ENCODE measurements at regions not wholly inside any gene's neighbourhood (a gene's known extent, or its start where the extent isn't known, plus 50 kb on each side); places are given as distances from the start of the nearest gene placed in this dataset.
A peak's percentile ranks its signal among the peaks of the same experiment; 100 is the strongest.

- H3K4me1 ChIP-seq (ENCODE audit: insufficient read depth) = peaks cover 4% of the 10 kb centered on the region; the same call in 1 of the 2 replicates
- no peaks in the 10 kb centered on the region for H3K27me3 ChIP-seq (ENCODE audit: insufficient read depth)
- H3K9me2 ChIP-seq (ENCODE audit: insufficient read depth) = no peaks in the 10 kb centered on the region
- H3K4me3 ChIP-seq = no peak overlapping the region
- H3F3A ChIP-seq (replicated peaks; ENCODE audit: low read depth) = no peaks in the 10 kb centered on the region
- no peak overlapping the region for H3K4me3 Mint-ChIP-seq
- no peaks in the 10 kb centered on the region for H3K79me2 ChIP-seq (replicated peaks; ENCODE audit: insufficient read depth)
- H3K27ac Mint-ChIP-seq = no peak overlapping the region
- H4K20me1 ChIP-seq (replicated peaks; ENCODE audit: insufficient read depth) = no peaks in the 10 kb centered on the region
- H3K9me3 Mint-ChIP-seq = no peaks in the 10 kb centered on the region
- H3K27ac ChIP-seq (ENCODE audit: low read depth) = no peak overlapping the region
- no peak overlapping the region for H3K4me2 ChIP-seq
- DNase-seq (ENCODE audit: low spot score) (no peak), ATAC-seq (no peak)
- no peak overlapping the region for H2AFZ ChIP-seq
- TF ChIP-seq REST (IDR thresholded peaks at IDR 0.05; ENCODE audit: unreplicated experiment) (no peak), EZH2 (IDR thresholded peaks at IDR 0.05; ENCODE audit: low read depth, unreplicated experiment) (no peak), ZNF331 (CRISPR knock-in tag; IDR thresholded peaks at IDR 0.05; ENCODE audit: low read depth) (no peak), ZNF114 (CRISPR knock-in tag; IDR thresholded peaks at IDR 0.05) (no peak), EZH2phosphoT487 (IDR thresholded peaks at IDR 0.05; ENCODE audit: unreplicated experiment) (no peak), CTCF (conservative IDR thresholded peaks at IDR 0.05; ENCODE audit: low read depth in 2 of 2) (no peak), CREB1 (CRISPR knock-in tag; IDR thresholded peaks at IDR 0.05; ENCODE audit: low read depth) (no peak), ETS1 (IDR thresholded peaks at IDR 0.05) (no peak), STAT1 (IDR thresholded peaks at IDR 0.05; ENCODE audit: unreplicated experiment) (no peak)
- H3K36me3 ChIP-seq (ENCODE audit: insufficient read depth) = no peaks in the 10 kb centered on the region
- no peaks in the 10 kb centered on the region for H3K27me3 Mint-ChIP-seq (ENCODE audit: insufficient read depth, low read depth, poor library complexity)
- H3K4me1 Mint-ChIP-seq = peaks cover 10% of the 10 kb centered on the region; the same call in 2 of the 3 replicates
- no peaks in the 10 kb centered on the region for H3K36me3 Mint-ChIP-seq (ENCODE audit: low read depth)
These were observed 139.6 kb upstream of the TRPC6 start for GRCh38 chr11:101723371-101723770.

- ATAC-seq (no peak), DNase-seq (ENCODE audit: low spot score) (no peak)
- no peaks in the 10 kb centered on the region for H3K9me3 Mint-ChIP-seq
- Histone ChIP-seq H3K27me3 (ENCODE audit: insufficient read depth) (no peaks in the 10 kb centered on the region), H3K9me2 (ENCODE audit: insufficient read depth) (no peaks in the 10 kb centered on the region), H4K20me1 (replicated peaks; ENCODE audit: insufficient read depth) (no peaks in the 10 kb centered on the region), H3F3A (replicated peaks; ENCODE audit: low read depth) (no peaks in the 10 kb centered on the region), H3K36me3 (ENCODE audit: insufficient read depth) (no peaks in the 10 kb centered on the region), H3K27ac (ENCODE audit: low read depth) (no peak overlapping the region), H3K4me1 (ENCODE audit: insufficient read depth) (peaks cover 4% of the 10 kb centered on the region; the same call in 1 of the 2 replicates), H3K4me3 (no peak overlapping the region), H3K4me2 (no peak overlapping the region), H2AFZ (peak overlapping the region; percentile 14; the same call in 1 of the 2 replicates), H3K79me2 (replicated peaks; ENCODE audit: insufficient read depth) (no peaks in the 10 kb centered on the region)
- peaks cover 5% of the 10 kb centered on the region; the same call in 2 of the 3 replicates for H3K4me1 Mint-ChIP-seq
- H3K27ac Mint-ChIP-seq = no peak overlapping the region
- no peak overlapping the region for H3K4me3 Mint-ChIP-seq
- no peaks in the 10 kb centered on the region for H3K27me3 Mint-ChIP-seq (ENCODE audit: insufficient read depth, low read depth, poor library complexity)
- no peaks in the 10 kb centered on the region for H3K36me3 Mint-ChIP-seq (ENCODE audit: low read depth)
- no peak for TF ChIP-seq EZH2phosphoT487 (IDR thresholded peaks at IDR 0.05; ENCODE audit: unreplicated experiment)
- TF ChIP-seq CTCF (conservative IDR thresholded peaks at IDR 0.05; ENCODE audit: low read depth in 2 of 2) = no peak
- TF ChIP-seq REST (IDR thresholded peaks at IDR 0.05; ENCODE audit: unreplicated experiment) = no peak
- no peak for TF ChIP-seq ZNF331 (CRISPR knock-in tag; IDR thresholded peaks at IDR 0.05; ENCODE audit: low read depth)
- TF ChIP-seq JUNB (IDR thresholded peaks at IDR 0.05; ENCODE audit: unreplicated experiment) = no peak
- no peak for TF ChIP-seq STAT1 (IDR thresholded peaks at IDR 0.05; ENCODE audit: unreplicated experiment)
- no peak for TF ChIP-seq EZH2 (IDR thresholded peaks at IDR 0.05; ENCODE audit: low read depth, unreplicated experiment)
- no peak for TF ChIP-seq ZNF114 (CRISPR knock-in tag; IDR thresholded peaks at IDR 0.05)
- no peak for TF ChIP-seq CREB1 (CRISPR knock-in tag; IDR thresholded peaks at IDR 0.05; ENCODE audit: low read depth)
- TF ChIP-seq POLR2AphosphoS5 (IDR thresholded peaks at IDR 0.05; ENCODE audit: low read depth) = no peak
These were observed 137.5 kb upstream of the TRPC6 start for GRCh38 chr11:101721270-101721669.
